ENCODE measurements at regions not wholly inside any gene's neighbourhood (a gene's known extent, or its start where the extent isn't known, plus 50 kb on each side); places are given as distances from the start of the nearest gene placed in this dataset.
A peak's percentile ranks its signal among the peaks of the same experiment; 100 is the strongest.

DNA sequence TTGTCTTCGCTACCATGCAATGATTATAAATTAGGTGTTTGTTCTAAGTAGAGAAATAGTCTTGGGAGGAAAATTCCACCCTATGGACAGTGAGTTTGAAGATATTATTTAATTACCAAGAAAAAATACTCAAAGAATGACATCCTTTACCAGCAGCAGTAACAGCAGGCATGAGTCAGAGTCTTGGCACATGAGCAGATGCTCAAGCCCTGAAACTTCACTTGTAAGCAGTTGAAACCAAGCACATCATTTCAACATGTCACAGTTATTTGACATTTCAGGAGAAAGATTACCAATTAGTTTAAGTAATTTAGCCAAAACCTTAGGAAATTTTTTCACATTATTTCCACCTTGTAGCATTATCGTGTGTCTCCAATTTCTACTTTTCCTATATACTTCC lies 99.2 kb downstream of the C12orf50 start:
- no peak for DNase-seq

DNA sequence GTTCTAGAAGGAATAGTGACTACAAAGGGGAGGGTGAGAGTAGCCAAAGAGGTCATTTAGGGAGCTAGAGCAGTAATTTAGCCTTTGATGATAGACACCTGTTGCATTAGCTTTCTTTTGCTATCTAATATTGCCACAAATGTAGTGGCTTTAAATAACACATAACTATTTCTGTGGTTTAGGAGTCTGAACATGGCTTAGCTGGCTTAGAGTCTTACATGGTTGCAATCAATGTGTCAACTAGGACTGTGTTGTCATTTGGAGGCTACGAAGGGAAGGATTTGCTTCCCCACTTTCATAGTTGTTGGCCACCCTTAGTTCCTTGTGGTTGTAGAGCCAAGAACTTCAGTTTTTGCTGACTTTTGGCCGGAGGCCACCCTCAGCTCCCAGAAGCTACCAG lies 99.9 kb downstream of the C12orf50 start:
- DNase-seq, result no peak

DNA sequence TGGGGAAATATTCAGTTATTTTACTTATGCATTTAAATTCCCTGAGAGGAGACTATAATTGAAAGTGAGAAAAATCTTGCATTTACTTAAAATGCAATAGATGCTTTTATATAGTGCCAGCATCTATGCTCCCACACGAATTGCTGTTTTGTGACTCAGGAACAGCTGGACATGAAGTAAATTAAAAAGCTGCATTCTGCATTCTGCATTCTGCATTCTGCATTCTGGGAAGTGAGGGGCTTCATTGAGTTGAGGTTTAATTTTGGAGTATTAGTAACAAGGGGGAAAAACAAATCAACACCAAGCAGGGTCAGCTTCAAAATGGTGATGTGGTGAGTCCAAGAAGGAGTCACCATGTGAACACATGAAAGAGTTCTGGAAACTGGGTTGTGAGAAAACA lies 101.2 kb downstream of the C12orf50 start:
- no peak for DNase-seq

DNA sequence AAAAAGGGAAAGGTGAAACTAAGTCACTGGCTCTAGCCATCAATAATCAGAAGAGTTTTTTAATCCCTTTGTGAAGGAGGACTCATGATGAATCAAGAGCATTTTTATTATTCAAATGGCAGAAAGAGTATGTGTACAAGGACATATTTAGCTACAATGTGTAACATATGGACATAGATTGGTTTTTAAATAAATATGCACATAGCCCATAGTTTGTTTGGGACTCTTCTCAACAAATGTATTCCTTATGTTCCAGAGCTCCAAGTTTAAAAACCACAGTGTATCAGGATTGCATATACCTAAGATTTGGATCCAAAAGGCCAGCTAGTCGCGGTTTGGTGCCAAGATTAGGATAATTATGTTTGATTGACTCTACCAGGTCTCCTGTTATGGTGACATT lies 104.2 kb downstream of the C12orf50 start:
- no peak for DNase-seq

DNA sequence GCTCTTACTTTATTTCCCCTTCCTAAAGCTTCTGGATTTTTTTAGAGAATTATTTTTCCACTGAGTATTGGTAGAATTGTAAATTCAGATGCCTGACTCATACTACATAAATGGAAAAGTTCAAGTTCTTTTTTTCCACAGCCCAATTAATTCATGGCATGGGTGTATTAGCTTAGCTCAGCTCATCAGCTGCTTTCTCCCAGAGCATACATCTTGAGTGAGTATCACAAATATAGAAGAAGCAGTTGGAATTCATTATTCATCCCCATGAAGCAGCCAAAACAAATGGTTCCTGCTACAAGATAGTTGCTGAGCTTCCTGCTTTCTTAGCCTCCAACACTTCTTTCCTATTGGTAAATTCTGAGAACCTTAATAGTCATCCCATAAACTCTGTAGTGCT lies 105.1 kb downstream of the C12orf50 start:
- DNase-seq, result no peak

DNA sequence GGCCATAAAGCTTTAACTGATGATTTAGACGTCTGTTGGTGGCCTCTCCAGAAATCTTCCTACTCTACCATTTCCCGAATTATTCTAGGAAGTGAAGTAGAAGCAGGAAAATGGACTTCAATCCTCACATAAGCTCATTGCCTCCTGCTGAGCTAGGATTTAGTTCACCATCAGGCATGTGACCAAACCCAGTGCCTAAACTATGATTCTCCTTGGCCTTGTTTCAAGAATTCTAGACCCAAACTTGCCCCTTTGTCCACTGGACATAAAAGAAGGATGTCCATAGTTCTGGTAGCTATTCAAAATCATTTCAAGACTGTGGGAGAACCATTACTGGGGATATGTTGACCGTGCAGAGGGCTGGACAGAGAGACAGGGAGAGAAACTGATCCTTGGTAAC lies 105.8 kb downstream of the C12orf50 start:
- no peak for DNase-seq

DNA sequence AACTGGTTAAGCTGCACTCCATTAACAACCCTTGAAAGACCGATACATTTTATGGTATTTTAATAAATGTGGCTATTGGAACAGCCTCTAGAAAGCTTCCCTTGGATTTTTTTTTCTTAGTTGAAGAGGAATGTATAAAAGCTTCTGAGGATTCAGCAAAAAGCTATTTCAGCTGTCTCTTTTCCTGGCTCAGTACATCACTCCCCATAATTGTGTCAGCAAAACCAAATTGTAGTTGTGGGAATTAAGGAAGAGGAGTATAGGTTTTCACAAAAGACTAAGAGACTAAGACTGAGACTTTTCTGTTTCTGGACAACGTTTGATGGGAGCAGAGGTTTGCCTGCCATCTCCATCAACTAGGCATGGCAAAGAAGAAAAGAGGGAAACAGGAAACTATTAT lies 106.5 kb downstream of the C12orf50 start:
- DNase-seq, result no peak

DNA sequence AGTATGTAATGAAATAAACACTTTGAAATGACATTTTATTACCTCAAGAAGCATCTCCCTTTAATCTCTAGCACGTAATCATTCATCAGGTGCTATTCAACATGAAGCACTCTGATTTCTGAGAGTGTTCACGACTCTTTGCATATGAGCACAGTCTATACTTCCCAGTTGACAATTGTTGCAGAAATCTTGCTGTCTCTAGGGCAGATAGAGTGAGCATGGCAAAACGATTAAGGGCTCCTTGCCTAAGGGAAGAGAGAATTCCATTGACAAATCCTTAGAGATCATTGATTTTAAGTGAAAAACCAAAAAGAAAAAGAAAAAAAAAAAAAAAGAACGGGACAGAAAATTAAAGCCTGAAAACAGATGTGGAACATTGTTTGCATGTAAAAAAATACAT lies 107.6 kb downstream of the C12orf50 start:
- DNase-seq, result no peak

DNA sequence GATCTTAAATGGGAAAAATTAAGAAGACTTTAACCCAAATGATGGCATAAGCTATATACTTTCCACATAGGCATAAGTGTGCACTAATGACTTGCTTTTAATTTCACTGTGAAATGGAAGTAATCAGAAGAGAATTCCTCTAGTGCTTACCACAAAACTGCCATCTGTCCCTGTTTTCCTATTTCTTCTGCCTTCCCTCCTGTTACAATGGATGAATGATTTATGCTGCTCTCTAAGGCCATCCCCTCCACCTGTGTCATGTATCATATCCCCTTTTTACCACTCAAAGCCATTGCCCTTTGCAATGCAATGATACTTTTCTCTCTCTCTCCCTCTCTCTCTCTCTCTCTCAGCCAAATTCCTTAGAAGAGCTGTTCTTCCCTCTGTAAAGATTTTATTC lies 109.1 kb downstream of the C12orf50 start:
- no peak for DNase-seq

DNA sequence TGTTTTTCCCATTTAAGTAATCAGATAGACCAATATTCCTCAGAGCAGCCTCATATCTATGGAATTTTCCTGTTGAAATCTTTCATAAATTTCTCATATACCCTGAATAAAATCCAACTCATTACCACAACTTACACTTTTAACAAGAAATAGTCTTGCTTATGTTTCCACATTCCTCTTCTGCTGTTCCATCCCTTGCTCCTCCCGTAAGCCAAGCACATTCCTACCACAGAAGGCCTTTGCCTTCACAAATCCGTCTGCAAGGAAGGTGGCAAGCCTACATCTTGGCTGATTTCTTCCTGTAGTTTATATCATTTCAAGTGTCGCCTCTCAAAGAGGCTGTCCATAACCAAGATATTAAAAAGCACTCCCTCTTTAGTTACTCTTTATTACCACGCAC lies 127.7 kb downstream of the C12orf50 start:
- DNase-seq, result no peak

DNA sequence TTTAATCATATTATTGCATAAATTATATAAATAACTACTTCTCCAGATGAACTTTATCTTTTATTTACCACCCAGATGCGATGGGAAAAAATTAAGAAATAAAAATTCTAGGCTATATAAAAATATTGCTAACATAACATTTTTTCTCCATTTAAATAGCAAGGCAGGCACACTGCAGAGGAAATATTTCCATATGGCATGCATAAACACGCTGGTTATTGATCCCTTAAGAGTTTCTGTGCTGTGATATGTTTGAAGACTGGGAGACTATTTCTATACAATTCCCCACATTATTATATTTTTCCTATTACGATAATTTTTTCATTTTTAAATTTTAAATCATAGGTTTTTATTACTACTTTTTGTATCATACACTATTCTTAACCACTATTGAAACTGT lies 131.5 kb downstream of the C12orf50 start:
- no peak for DNase-seq

DNA sequence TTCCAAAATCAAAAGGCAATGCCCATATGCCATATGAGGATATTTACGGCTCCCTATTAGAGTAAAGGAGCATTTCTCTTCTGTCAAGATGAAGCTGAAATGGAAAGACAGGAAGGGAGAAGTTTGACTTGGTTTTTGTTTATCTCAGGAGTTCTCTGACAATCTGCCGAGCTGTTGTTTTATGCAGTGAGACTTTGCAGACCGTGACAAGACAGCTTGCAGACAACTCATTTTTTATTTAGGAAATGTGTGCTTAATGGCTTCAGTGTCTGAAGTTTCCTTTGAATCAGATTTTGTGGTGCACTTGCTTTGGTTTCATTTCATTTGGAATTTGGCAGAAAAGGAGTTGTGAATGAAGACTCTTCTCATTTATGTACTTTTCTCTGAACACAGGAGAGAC lies 145.4 kb downstream of the C12orf50 start:
- DNase-seq, result no peak

DNA sequence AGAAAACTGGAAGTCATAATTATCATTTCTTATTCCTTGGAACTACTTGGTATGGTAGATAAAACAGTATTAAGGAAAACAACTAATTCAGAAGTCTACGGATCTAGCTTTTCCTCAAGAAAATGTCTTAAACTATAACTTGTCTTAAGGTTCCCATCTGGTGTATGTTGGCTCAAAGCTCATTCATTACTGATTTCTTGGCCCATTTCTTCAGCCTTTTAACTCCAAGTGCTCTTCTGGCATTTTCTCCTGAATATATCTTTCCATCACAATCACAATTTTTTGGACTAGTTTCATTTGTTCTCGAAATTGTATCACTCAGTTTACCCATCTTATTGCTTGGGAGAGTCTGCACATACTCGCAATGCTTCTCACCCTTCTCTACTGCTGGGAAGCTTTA lies 150.1 kb downstream of the C12orf50 start:
- DNase-seq, result no peak

DNA sequence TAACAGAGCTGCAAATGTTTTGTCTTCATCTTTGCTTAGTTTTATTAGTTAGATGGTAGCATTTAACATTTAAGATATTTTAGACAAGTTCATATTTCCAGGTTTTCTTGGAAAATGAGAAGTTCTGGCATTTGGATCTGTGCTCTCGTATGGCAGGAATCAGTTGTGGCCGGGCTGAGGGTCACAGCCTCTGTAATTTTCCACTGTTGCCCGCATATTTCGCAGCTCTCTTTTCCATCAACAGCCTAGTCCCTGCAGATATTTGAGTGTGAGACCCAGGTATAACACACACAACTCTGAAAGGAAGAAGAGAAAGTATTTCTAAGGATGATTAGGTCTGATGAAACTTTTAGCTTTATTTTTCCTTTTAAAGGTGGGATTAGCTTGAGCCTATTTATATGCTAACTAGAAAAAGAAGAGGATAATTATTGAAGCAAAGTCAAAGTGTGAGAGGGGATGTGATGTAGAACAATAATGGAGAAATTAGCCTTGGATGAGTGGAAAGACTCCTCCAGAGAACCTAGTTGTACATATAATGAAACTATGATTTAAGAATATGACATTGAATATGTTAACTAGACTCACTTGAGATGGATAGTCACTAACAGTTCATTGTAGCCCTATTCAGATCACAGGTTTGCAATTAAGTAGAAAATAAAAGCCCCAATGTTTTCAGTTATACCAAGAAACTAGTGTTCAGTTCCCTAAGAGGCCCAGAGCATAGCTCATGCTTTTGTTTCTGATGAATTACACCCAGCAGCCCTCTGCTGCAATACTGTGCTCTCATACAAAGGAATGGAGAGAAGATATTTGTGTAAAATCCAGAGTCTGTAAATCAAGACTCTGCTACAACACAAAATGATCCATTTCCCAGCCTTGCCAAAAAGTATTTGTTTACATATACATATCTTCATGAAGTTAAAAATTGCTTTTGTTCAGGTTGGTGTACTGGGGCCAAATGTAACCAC lies 158.4 kb downstream of the C12orf50 start:
- no peak for DNase-seq

DNA sequence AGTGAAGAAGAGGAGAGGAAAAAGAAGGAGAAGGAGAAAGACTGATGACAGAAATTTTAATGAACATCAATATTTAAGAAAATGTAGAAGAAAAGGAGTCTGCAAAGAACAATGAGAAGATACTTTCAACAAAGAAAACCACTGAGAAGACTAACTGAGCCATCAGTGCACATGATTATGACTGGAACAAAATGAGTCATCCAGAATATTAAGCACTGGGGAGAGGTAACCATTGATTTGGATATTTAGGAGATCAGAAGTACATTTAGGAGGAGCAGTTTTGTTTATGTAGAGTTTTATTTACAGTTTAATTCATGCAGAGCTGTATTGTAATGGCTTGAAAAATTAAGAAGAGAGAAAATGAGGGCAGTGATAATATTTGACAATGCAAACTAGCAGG lies 159.1 kb downstream of the C12orf50 start:
- no peak for DNase-seq

DNA sequence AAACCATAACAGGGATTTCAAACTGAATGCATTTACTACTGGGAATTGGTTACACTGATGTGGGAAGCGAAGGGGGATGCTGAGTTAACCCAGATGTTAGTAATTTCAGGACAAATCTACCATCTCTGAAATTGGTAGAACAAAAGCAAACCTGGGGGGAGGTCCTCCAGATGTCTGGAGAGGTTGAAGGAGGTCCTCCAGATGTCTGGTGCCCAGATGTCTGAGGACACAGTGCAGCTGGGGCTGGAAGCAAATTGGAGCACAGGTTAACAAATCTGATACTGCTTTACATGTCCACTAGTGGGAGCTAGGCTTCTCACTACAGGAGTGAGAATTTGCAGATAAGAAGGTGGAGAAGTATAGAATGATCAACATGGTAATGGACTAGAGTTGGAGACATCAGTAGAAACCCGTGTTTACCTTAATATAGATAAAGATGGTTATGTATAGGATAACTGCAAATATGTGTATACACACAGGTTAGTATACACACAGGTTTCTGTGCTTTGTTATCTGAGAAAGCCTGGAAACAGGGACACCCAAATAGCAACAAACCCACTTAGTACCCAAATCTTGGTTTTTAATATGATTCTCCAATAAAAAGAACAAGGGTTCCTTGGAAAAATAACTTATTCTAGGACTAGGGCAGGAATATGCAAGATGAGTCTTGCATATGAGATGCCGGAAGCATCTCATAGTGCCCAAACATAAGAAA lies 162.5 kb downstream of the C12orf50 start:
- DNase-seq, result no peak

DNA sequence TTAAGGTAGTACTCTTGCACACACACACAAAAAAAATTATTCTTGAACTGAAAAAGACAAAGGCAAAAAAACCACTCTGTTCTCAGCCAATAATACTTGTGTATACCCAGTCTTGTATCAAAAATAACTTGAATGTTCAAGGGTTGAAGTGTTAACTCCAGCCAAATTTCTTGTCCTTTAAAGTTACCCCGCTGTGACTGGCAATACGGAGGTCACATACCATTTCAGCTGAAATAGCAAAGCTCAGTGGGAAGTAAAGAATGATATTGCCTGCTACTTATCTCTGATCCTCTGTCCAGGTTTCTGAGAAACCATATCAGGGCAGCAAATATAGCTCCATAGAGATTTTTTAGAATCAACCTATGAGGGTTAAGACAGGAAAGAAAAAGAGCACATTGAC lies 167.4 kb downstream of the C12orf50 start:
- no peak for DNase-seq

DNA sequence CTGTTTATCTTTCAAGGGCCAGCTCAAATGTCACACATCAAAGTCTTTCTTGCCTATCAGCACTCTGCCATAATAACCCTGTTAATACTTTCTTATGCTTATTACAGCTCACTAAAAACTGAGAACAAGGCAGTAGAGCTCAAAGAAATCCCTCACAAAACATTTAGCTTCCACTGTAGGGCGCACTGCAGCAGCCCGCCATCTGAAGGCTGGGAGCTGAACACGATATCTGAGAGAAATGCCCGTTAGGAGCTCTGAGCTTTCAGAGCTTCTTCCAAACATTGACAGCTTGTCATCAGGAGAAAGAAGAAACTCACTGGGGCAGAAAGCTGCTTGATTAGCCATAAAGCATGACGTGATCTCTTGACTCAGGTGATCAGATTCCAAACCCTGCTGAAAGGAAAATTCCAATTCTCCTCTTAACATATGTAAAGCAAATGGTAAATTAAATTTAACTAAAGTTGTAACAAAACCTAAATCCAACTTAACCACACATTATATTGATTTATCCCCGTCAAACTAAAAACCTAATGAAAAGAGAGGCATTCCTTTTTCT lies 175.7 kb downstream of the C12orf50 start:
- no peak for DNase-seq

DNA sequence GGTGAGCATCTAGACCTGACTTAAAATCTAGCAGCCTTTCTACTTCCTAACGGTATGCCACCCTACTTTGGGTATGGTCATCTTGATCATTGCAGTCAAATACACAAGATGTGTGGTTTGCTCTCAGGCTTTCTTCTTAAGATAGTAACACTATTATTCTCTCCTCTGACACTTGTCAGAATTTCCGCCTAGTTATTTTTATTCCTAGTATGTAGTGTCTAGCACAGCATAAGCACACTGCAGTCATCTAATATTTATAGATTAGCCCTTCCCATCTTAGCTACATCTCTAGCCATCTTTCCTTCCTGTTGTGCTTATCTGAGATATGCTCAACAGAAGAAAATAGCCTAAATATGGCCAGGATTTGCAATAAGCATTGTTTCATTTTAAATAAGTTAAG lies 180.1 kb downstream of the C12orf50 start:
- DNase-seq, result no peak

DNA sequence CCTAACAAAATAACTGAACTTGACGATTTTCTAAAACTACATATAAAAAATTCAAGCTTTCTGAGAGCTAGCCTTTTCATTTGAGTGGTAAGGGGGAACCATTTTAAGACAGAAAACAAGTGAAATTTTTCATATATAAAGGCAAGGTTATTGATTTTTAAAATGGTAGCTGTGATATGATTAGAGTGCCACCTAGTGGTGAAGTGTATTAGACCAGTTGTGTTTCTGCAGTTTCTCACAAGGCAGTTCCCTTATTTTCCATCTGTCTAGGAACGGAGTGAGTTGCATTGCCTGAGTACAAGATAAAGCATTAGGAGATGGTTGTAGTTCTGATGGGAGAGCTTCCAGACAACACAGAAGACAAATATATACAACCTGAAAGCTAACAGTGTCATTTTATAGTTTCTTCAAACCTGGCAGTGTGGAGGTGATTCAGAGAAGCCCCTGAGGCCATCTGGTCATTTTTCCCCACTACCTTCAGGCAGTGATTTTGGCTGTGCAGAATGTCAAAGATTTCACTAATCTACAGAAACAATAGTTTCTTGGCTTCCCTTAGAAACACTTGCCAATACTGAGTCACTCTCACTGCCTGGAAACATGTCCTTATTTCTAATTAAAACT lies 180.8 kb downstream of the C12orf50 start:
- DNase-seq, result peak; percentile 1

DNA sequence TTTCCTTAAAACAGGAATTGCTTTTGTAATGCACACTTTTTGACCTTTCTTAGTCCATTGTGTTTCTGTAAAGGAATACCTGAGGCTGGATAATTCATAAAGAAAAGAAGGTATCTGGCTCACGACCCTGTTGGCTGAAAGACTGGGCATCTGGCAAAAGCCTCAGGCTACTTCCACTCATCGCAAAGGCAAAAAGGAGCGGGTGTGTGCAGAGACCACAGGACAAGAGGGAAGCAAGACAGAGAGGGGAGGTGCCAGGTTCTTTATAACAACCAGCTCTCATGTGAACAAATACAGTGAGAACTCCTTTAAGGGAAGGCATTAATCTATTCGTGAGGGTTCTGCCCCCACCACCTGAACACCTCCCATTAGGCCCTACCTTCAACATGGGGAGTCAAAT lies 182.1 kb downstream of the C12orf50 start:
- DNase-seq, result no peak

DNA sequence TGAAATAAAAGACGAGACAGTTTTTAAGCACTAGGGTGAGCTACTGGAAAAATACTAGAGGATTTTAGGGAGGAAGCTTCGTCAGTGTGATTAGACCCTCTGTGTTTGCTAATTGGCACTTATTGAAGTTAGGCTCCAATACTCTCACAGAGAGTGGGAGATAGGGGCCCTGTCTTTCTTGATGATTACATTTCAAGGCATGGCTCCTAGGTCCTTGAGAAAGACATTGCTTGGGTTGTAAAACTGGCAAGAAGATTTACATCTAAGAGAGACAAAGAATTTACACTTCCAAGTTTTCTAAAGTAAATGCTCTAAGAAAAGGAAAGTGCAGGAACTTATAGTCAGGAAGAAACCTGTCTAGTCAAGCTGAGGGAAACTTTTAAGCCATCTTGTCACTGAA lies 183.2 kb downstream of the C12orf50 start:
- no peak for DNase-seq

DNA sequence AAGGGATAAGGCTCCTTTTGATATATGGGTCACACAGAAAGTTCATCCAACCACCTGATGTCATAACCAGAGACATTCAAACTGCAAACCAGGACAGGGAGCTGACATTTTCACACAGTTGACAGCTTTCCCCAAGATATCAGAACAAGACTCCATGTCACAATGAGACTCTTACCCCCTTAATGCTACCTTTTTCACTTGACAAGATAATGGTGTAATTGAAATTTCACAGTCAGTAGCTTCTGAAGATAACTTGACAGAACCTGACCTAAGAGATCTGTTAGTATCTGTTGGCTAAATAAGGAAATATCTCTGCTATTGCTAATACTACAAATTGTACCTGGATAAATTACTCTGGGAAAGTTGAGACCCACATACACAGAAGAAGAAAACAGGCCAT lies 187.3 kb downstream of the C12orf50 start:
- no peak for DNase-seq

DNA sequence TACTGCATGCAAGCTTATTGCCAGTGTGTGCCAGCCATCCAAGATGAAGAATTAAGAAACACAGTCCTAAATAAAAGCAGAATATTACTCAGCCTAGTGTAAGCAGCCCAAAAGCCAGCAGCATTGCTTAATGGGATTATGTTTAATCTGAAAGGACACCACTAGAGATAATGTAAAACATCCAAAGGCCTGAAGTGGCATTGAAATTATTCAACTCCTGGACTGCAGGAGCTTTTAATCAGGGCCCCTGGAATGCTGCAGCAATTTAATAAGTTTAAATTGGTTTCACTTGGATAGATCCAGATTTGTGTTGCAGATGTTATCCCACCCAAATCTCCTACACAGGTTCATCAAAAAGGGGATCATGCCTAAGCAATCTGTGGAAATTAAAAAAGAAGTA lies 193.0 kb downstream of the C12orf50 start:
- no peak for DNase-seq
